Retina (tissue), 1 donor: ENCODE measurements at regions not wholly inside any gene's neighbourhood (a gene's known extent, or its start where the extent isn't known, plus 50 kb on each side); places are given as distances from the start of the nearest gene placed in this dataset.

ENCODE experiments used
- DNase-seq: peaks from one replicate; pipeline ENCODE4 v3.0.0-alpha.2; 2016

DNA sequence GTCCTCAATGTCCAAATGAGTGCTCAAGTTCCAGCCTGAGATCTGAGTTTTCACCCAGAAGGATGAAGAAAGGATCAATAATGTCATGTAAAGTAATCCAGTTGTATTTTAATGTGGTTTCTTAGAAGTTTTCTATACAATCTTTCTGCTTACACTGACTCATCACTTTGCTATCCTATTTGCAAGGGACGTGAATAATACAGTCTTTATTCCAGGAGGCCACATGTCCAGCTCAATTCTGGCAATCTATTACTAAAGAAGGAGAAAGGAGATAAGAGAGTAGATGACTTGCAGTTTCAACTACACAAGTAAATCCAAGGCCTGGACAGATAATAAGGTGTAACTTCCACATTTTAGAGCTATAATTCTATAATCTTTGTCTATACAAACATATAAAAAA lies 601.1 kb upstream of the SETBP1 start:
- DNase-seq, result no peak

DNA sequence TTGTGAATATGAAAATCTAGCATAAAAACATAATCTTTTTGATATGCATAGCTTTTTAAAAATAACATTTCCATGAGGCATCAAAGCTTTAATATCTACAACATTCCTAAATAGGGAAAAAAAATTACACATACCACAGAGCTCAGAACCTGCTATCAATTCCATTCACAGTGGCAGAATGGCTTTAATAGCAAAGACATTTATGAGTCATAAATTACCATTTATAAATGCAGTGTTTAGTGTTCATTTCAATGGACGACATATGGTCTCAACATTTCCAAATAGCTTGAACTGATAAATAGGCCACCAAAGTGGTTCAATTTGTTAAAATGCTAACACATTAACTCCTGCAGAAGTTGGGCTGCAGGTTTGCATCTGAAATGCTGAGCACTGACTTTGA lies 600.6 kb upstream of the SETBP1 start:
- DNase-seq, result no peak

DNA sequence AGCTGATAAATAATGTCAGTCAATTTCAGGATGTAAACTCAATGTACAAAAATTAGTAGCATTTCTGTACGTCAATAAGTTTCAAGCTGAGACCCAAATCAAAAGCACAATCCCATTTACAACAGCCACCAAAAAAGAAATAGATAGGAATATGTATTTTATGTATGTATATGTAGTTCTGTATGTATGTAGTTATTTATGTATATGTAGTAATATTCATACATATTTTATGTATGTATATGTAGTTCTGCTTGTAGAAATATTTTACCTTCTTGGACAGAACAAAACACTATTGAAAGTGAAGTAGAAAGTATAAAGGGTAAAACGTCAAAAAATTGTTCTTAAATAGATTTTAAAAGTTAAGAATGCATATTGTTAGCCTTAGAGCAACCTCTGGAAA lies 591.0 kb upstream of the SETBP1 start:
- no peak for DNase-seq

DNA sequence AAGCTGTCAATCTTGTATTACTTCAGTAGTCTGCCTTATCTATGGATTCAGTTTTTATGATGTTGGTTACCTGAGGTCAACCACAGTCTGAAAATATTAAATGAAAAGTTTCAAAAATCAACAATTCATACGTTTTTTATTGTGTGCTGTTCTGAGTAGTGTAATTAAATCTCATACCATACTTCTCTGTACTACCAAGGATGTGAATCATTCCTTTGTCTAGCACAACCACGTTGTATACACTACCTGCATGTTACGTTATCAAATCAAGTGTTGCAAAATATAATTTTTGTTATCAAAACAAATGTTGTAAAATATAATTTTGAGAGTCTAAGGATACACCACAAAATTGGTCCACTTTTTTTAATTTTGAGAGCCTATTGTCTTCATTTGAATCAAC lies 590.2 kb upstream of the SETBP1 start:
- no peak for DNase-seq

DNA sequence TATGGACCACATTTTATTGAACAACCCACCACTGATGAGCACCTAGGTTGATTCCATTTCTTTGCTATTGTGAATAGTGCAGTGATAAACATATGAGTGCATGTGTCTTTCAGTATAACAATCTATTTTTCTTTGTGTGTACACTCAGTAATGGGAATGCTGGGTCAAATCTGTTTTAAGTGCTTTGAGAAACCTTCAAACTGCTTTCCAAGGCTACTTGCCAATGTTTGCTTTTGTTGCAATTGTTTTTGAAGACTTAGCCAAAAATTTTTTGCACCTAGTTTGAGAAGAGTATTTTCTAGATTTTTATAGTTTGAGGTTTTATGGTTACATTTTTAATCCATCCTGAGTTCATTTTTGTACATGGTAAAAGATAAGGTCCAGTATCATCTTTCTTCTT lies 587.4 kb upstream of the SETBP1 start:
- no peak for DNase-seq

DNA sequence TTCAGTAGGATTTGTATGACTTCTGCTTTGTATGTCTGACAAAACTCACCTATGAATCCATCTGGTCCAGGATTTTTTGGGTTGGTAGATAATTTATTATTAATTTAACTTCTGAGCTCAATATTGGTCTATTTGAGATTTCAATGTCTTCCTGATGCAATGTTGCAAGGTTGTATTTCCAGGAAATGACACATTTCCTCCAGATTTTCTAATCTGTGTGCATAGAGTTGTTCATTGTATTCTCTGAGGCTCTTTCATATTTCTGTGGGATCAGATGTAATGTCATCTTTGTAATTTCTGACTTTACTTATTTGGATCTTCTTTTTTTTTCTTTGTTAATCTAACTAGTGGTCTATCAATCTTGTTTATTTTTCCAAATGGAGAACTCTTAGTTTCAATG lies 584.7 kb upstream of the SETBP1 start:
- DNase-seq, result no peak

DNA sequence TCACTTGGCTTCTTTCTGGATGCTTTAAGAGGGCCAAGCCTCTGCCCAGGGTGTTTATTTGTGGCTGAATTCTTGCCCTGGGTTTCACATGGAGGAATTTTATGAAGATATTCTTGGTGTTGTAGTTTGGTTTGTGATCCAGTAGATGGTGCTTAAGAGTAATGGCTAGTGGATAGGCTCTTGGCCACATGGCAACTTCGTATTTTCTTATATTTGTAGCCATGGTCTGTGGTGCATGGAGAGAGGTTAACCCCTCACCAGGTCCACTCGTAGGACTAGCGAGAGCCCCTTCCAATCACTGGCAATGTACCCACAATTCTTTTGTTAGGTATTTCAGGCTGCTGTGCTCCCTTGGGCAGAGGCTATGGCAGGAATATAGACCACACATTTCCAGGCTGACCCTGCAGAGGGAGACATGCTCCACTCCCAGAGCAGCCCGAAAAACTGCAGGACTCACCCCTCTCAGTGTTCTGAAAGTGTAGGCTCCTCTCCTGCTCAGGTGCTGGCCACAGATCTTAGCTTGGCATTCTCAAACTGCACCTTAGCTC lies 582.1 kb upstream of the SETBP1 start:
- no peak for DNase-seq

DNA sequence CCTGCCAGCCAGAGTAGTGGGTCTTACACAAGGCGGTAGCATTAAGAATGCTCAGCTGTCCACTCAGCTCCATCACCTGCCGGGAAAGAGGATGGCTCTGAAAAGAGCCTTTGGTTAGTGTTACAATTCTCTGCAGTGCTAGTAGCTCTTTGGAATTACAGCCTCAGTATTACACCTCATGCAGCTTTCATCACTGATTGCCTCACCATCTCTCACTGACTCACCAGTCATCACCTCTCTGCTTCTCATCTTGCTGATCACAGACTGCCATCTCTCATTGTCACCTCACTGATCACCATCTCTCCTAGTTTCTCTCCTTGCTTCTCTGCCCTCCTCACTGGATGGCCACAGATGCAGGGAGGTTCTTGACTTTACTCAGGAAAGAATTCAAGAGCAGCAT lies 573.5 kb upstream of the SETBP1 start:
- DNase-seq, result no peak

DNA sequence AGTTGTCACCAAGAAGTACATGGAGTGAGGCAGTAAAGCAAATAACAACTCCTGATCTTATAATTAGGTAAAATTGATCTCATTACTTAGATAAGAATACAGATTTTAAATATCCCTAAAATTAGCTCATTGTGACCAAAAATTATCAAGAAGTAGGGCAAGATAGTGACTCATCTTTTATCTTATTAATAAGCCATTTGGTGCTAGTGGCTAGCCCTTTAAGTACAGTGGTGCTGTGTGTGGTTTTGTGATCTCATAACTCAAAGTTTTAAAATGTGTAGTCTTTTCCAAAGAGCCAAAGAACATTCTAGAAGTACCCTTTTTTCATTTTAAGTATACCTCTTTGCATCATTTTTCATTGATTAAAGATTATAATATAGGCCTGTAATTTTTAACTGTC lies 569.4 kb upstream of the SETBP1 start:
- no peak for DNase-seq

DNA sequence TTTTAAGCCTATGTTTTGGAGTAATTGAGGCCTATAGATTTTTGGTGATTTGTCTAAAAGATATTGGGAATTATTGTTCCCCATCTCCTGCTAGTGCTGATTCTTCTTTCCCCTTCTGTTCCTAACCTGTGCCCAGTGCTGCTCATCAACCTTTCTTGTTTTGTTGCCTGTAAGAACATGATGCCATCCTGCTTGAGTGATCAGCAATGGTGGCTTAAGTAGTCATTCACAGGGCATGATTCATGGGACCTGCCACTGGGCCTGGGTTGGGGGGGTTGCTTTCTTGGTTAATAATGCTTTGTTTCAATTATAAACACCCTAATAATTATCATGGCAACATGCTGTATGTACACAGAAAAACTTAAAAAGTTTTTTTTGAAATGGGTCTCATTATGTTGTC lies 562.9 kb upstream of the SETBP1 start:
- DNase-seq, result no peak

DNA sequence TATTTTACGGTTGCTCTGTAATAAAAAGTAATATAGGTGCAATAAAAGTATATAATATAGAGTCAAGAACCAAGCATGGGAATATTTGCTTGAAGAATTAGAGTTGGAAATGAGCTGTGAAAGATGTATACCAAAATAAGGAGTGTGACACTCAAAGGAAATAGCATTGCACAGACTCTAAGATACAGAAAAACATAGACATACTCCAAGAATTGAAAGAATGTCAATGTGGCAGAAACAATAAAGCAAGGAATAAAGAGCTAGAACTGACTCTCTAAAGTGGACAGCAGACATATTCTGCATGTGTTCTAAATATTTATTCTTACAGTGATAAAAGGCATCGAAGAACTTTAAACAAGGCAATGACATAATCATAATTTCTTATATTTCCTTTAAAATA lies 561.1 kb upstream of the SETBP1 start:
- DNase-seq, result no peak

DNA sequence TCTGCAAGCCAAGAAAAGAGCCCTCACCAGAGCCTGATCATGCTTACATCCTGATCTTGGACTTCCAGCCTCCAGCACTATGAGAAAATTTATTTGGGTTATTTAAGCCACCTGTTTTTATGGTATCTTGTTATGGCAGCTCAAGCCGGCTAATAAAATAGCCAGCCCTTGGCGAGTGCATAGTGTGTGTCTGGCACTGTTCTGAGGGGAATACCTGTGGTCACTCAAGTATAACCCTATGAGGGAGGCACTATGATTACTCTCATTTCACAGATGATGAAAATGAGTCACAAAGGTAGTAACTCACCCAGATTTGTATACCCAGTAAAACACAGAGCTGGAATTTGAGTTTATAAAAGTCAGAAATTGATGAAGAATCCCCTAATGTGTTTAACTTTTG lies 556.9 kb upstream of the SETBP1 start:
- DNase-seq, result no peak

DNA sequence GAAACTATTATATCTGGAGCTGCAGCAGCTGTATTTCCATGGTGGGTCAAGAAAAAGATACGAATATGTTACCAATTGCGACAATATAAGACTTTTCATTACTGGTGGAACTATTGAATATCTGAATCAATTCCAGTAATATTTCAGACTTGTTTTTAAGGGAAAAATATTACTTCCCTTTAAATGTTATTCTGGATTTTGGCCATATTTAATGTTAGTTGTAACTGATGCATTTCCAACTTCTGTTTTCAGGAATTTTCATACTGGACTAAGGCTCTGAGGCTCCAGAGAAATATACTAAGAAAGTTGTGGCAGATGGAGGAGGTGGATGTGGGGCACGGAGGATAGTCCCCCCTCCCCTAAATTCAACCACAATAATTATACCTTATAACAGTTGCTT lies 555.2 kb upstream of the SETBP1 start:
- no peak for DNase-seq

DNA sequence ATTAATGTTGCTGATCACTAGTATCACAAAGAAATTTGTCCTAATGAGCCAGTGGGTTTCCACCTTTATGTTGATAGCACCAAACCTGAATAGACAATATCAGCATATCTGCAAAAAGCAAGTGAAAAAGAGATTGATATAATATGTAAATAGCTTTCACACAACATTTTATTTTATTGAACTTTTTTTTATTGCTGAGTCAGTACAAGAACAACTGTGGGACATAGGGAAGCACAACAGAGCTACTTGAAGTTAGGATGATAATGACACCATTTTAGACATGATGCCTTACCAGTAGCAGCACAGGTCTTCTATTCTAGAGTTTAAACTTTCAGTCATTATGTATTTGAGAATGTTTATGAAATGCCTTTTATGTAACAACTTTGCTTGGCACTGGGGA lies 554.1 kb upstream of the SETBP1 start:
- no peak for DNase-seq

DNA sequence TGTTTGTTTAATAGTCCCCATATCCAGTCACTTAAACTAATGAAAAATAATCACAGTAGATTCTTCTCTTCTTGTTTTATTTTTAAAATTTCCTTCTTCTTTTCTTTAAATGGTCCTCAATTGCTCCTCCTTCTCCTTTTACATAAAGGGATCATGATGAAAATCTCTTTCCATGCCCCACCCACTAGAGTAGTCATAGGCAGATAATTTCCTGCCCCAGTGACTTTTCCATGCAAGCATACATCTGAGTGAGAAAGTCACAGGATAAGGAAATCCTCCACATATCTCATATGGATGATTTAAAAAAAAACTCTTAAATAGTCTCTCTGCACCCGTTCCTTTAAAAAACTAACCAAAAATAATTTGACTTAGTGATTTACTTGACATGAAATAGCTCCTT lies 552.3 kb upstream of the SETBP1 start:
- DNase-seq, result no peak

DNA sequence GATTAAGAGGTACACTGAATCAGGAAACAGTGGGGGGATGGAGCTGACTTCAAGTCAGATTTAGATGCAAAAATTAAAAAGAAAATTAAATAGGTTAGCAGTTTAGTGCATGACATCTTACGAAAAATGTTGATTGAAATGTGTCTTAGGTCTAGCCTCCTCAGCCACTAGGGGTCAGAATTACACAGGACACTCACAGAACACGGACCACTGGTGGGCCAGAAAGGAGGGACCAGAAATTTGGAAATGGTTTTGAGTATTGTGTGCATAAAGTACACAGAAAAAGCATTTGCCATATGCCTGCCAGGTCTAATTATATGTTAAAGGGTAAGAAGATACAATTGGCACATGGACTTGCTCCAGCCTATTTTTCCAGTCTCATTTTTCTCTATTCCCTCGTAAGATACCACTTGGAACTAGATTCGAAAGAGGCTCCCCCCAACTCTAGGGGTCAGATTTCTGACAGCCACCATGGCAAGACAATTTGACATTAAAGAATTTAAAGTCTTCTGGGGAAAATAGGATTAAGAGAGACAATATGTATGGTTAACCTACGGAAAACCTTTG lies 550.2 kb upstream of the SETBP1 start:
- peak; percentile 46 for DNase-seq

DNA sequence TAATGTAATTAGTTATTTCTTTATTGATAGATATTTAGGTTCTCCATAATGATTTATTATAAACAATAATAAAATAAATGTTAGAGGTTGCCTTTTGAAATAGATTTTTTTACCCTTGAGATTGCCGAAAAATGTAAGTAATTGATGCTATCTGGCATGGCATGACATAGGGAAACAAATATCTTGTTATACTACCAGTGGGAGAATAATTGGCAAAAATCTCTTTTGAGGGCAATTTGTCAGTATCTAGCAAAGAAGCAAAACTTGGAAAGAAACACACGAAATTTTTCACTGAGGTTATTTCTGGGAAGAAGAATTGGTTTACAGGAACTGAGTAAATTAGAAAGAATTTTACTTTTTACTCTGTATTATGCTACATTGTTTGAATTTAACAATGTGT lies 547.2 kb upstream of the SETBP1 start:
- DNase-seq, result no peak

DNA sequence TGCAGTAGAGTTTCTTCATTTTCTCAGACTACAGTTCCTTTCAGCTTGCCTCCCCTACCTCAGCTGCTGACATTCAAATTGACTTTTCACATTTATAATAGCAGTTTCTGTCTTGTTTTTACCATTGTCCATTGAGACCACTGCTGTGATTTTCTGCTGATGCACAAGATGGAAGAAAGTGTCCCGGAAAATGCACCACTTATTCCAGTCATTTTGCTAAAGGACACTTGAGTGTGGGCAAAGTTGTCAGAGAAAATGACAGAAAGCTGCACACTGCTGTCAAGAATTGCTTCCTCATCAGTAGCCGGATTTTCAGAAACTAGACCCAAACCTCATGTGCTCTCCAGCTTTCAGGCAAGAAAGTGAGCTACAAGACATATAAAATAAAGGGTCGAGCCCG lies 546.2 kb upstream of the SETBP1 start:
- DNase-seq, result peak; percentile 4

DNA sequence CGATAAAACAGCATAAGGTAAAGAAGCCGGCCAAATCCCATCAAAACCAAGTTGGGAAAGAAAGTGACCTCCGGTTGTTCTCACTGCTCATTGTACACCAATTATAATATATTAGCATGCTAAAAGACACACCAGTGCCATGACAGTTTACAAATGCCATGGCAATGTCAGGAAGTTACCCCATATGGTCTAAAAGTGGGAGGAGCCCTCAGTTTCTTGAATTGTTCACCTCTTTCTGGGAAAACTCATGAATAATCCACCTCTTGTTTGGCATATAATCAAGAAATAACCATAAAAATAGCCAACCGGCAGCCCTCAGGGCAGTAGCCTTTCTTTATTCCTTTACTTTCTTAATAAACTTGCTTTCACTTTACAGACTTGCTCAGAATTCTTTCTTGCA lies 544.9 kb upstream of the SETBP1 start:
- DNase-seq, result no peak

DNA sequence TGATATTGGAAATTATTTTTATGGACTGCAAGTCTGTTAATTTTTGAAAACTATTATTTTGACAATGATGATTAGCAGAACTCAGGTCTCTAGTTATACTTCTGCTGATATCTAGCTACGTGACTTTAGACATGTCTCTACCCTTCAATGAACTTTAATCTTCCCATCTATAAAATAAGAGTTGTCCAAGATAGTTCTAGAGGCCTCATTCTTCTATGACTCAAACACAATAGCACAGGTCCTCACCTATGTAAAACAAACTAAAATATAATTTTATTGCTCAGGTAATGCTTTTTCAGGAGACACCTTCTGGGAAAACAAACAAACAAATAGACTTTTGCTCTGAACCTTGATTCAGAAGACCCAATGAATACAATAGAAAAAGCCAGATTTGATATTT lies 544.4 kb upstream of the SETBP1 start:
- DNase-seq, result no peak

DNA sequence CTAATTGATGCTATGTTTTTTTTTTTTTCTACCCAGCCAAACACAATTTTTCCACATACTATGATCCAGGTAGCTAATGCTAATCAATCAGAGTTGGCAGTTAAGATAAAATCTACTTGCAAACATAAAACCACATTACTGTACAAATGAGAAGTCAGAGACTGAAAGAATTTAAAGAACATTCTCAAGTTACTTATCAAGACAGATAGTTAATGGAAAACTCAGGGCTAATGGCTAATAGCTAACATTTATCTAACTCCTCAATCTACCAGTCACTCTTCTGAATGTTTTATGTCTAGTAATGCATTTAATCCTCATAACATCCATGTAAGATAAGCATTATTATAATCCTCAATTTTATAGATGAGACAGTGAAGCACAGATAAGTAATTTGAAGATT lies 537.6 kb upstream of the SETBP1 start:
- no peak for DNase-seq

DNA sequence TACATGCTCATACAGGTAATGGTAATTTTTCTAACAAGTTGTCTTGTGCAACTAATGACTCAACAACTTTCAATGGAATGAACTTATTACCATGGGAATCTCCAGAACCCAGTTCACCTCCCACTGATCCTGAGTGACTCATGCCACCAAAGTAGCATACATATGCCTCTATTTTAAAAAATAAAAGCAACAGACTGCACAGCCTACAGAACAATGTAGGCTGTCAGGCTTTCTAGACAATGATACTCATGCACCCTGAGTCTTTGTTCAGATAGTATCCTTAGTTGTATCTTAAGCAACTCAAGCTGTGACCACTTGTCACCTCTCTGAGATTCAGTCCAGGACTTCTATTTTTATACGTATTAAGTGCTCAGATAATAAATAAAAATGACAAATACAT lies 531.0 kb upstream of the SETBP1 start:
- no peak for DNase-seq

DNA sequence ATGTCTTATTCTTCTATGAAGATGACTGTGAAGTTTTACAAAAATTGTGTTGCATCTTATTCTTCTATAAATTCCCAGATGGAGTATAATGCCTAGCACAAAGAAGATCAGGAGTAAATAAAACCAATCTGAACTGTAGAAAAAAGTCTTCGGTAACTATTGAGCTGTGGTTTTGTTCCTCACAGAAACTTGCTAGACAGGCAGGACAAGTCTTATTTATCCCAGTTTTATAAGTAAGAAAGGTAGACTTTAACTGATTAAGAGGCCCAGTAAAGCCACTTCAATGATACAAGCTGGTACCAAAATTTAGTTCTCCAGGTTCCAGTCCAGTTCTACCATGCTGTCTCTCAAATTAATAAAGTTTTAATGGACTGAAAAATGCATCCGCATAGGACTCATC lies 526.7 kb upstream of the SETBP1 start:
- no peak for DNase-seq

DNA sequence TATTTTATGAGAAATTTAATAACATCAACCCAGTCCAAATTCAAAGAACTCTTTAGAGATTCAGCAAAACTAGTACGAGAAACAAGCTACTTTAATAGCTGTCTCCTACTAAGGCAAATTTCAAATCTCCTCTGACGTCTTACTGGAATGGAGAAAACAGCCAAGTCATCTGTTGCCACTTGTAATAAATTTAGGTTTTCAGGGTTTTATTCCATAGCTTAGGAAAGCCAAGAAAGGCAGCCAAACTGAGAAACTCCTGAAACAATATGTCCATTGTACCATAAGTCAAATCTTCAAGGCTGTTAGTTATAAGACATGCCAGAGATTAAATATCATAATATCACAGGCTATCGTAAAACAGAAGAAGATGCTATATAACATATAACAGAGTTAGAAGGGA lies 524.6 kb upstream of the SETBP1 start:
- DNase-seq, result no peak

DNA sequence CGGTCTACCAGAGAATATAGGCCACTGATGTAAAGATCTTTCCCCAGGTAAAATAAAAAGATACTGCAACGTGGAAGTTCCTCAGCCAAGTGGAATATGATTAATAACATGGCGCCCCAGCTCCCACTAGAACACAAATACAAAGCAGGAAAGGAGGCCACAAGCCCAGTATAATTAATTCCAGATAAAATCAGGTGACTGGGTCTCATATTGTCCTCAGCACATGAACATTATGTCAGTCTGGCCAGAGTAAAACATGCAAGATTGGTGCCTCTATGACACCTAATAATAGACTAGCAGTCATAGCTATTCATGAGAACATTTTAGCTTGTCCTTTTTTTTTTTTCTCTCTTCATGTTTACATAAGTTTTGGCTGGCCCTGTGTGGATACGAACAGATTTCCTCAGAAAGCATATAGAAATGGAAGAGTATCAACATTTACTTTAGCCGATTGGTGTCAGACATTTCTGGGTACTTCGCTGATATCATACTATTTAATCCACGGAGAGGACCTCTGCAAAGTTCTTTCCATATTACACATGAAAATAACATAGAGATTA lies 523.8 kb upstream of the SETBP1 start:
- no peak for DNase-seq
